CD4-positive, alpha-beta memory T cell (primary cell): ENCODE measurements at regions not wholly inside any gene's neighbourhood (a gene's known extent, or its start where the extent isn't known, plus 50 kb on each side); places are given as distances from the start of the nearest gene placed in this dataset.
"Not testable (repeated sequence)": the region's sequence is repeated elsewhere in the genome, so short reads cannot be mapped to it uniquely, and the experiment has no call there.

Source experiments
- CTCF ChIA-PET: fragments of 350-600 bp; sonication (Branson Sonifier 250); formaldehyde crosslinking; loops from one replicate; lab custom pipeline; 2021; ENCODE audit warnings: inconsistent platforms; ENCODE audit not compliant: partially characterized antibody; lab: Charles Lee
- POLR2A ChIA-PET: fragments of 350-600 bp; sonication (Branson Sonifier 250); formaldehyde crosslinking; loops from one replicate; lab custom pipeline; 2021; ENCODE audit not compliant: partially characterized antibody; lab: Charles Lee
- DNase-seq, 5 donors: peaks; one replicate each; pipeline versions ENCODE4 v3.0.0 to v3.0.0-alpha.2; 2020 to 2022; ENCODE audit warnings: mixed read lengths in 1 of 5
- H3K27ac ChIP-seq: one replicate; pipeline ENCODE4 v1.7.0; 2013; ENCODE audit warnings: low read depth, low read length
- H3K27me3 ChIP-seq: 2 replicates; pipeline ENCODE4 v1.7.0; 2013; ENCODE audit warnings: mild to moderate bottlenecking, low read length, moderate library complexity; ENCODE audit not compliant: insufficient read depth
- H3K36me3 ChIP-seq: 2 replicates; pipeline ENCODE4 v1.7.0; 2013; ENCODE audit warnings: mild to moderate bottlenecking, low read length, moderate library complexity; ENCODE audit not compliant: insufficient read depth
- H3K4me1 ChIP-seq: 2 replicates; pipeline ENCODE4 v1.7.0; 2013; ENCODE audit warnings: mild to moderate bottlenecking, low read length, moderate library complexity; ENCODE audit not compliant: insufficient read depth
- H3K4me3 ChIP-seq, 2 donors: one replicate each; pipeline ENCODE4 v1.7.0; 2013; ENCODE audit warnings: low read length in 2 of 2, mild to moderate bottlenecking in 1 of 2
- H3K9me3 ChIP-seq, 2 donors: one replicate each; pipeline ENCODE4 v1.7.0; 2013; ENCODE audit warnings: low read length in 2 of 2, control low read depth in 1 of 2; ENCODE audit not compliant: control insufficient read depth in 1 of 2
- H3K27ac Mint-ChIP-seq, 7 donors: one replicate each; pipeline ENCODE4 v1.8.0; 2020 to 2021; ENCODE audit warnings: mixed read lengths in 7 of 7, mild to moderate bottlenecking in 6 of 7, inconsistent platforms in 3 of 7, moderate library complexity in 3 of 7
- H3K27me3 Mint-ChIP-seq, 2 donors: one replicate each; pipeline ENCODE4 v1.8.0; 2020 to 2021; ENCODE audit warnings: mixed read lengths in 2 of 2
- H3K36me3 Mint-ChIP-seq, 2 donors: one replicate each; pipeline ENCODE4 v1.8.0; 2020 to 2021; ENCODE audit warnings: mixed read lengths in 2 of 2, inconsistent platforms in 1 of 2, mild to moderate bottlenecking in 1 of 2
- H3K4me1 Mint-ChIP-seq, 4 donors: one replicate each; pipeline ENCODE4 v1.8.0; 2020 to 2021; ENCODE audit warnings: mixed read lengths in 4 of 4, mild to moderate bottlenecking in 1 of 4
- H3K4me3 Mint-ChIP-seq, 8 donors: one replicate each; pipeline ENCODE4 v1.8.0; 2020 to 2021; ENCODE audit warnings: mixed read lengths in 8 of 8, mild to moderate bottlenecking in 7 of 8, moderate library complexity in 6 of 8, inconsistent platforms in 3 of 8
- H3K9me3 Mint-ChIP-seq, 8 donors: one replicate each; pipeline ENCODE4 v1.8.0; 2020 to 2021; ENCODE audit warnings: mixed read lengths in 8 of 8, mild to moderate bottlenecking in 5 of 8, inconsistent platforms in 3 of 8, moderate library complexity in 1 of 8
- intact Hi-C: fragments of 100-400 bp; cut with micrococcal nuclease; formaldehyde crosslinking; loops from one replicate; pipeline ENCODE4 v1.15.1; 2023

- intact Hi-C loops = no loop called here
- ChIA-PET CTCF (no interaction called here), POLR2A (no interaction called here)
- no peaks in the 10 kb centered on the region for H3K27me3 ChIP-seq
- peaks cover 0 to 7% (median 1%) of the 10 kb centered on the region in 8 donors for H3K9me3 Mint-ChIP-seq
- peaks cover 17 to 35% of the 10 kb centered on the region in 2 donors for H3K27me3 Mint-ChIP-seq
- no peak overlapping the region for H3K27ac ChIP-seq
- DNase-seq = no peak
- H3K36me3 ChIP-seq = no peaks in the 10 kb centered on the region
- H3K27ac Mint-ChIP-seq = no peak overlapping the region
- peaks cover 0 to 5% (median 0%) of the 10 kb centered on the region in 4 donors for H3K4me1 Mint-ChIP-seq
- H3K4me3 Mint-ChIP-seq = no peak overlapping the region
- H3K9me3 ChIP-seq = no peaks in the 10 kb centered on the region
- no peaks in the 10 kb centered on the region for H3K36me3 Mint-ChIP-seq
- no peak overlapping the region for H3K4me3 ChIP-seq
- H3K4me1 ChIP-seq = no peaks in the 10 kb centered on the region
Observed at GRCh38 chr17:31738996-31739699, 119.9 kb downstream of the COPRS start.

- Histone ChIP-seq H3K4me1 (no peaks in the 10 kb centered on the region), H3K9me3 (no peaks in the 10 kb centered on the region), H3K27me3 (no peaks in the 10 kb centered on the region), H3K36me3 (no peaks in the 10 kb centered on the region), H3K4me3 (no peak overlapping the region), H3K27ac (no peak overlapping the region)
- Mint-ChIP-seq H3K36me3 (no peaks in the 10 kb centered on the region), H3K9me3 (peaks cover 0 to 7% (median 1%) of the 10 kb centered on the region in 8 donors), H3K4me1 (no peaks in the 10 kb centered on the region), H3K4me3 (no peak overlapping the region), H3K27me3 (peaks cover 14 to 35% of the 10 kb centered on the region in 2 donors), H3K27ac (no peak overlapping the region)
- DNase-seq = no peak
- intact Hi-C loops = no loop called here
- ChIA-PET POLR2A (no interaction called here), CTCF (no interaction called here)
Observed at GRCh38 chr17:31738488-31738887, 120.6 kb downstream of the COPRS start.

- ChIA-PET POLR2A (no interaction called here), CTCF (no interaction called here)
- H3K27ac Mint-ChIP-seq = no peak overlapping the region
- H3K9me3 Mint-ChIP-seq = peaks cover 0 to 7% (median 1%) of the 10 kb centered on the region in 8 donors
- H3K9me3 ChIP-seq = no peaks in the 10 kb centered on the region
- intact Hi-C loops = no loop called here
- H3K36me3 Mint-ChIP-seq = no peaks in the 10 kb centered on the region
- H3K36me3 ChIP-seq = no peaks in the 10 kb centered on the region
- no peak overlapping the region for H3K4me3 ChIP-seq
- no peak overlapping the region for H3K27ac ChIP-seq
- H3K4me1 ChIP-seq = no peaks in the 10 kb centered on the region
- H3K27me3 ChIP-seq = no peaks in the 10 kb centered on the region
- H3K4me1 Mint-ChIP-seq = no peaks in the 10 kb centered on the region
- H3K4me3 Mint-ChIP-seq = no peak overlapping the region
- no peak for DNase-seq
- H3K27me3 Mint-ChIP-seq = peaks cover 11 to 34% of the 10 kb centered on the region in 2 donors
Observed at GRCh38 chr17:31738067-31738466, 121.0 kb downstream of the COPRS start.

- H3K27ac Mint-ChIP-seq = no peak overlapping the region
- H3K36me3 ChIP-seq = no peaks in the 10 kb centered on the region
- ChIA-PET CTCF (no interaction called here), POLR2A (no interaction called here)
- DNase-seq = no peak
- no peak overlapping the region for H3K27ac ChIP-seq
- no peaks in the 10 kb centered on the region for H3K4me1 ChIP-seq
- peaks cover 6 to 28% of the 10 kb centered on the region in 2 donors for H3K27me3 Mint-ChIP-seq
- H3K9me3 ChIP-seq = no peaks in the 10 kb centered on the region
- no peak overlapping the region for H3K4me3 ChIP-seq
- H3K4me3 Mint-ChIP-seq = no peak overlapping the region
- no peaks in the 10 kb centered on the region for H3K36me3 Mint-ChIP-seq
- intact Hi-C loops = no loop called here
- peaks cover 0 to 7% (median 1%) of the 10 kb centered on the region in 8 donors for H3K9me3 Mint-ChIP-seq
- no peaks in the 10 kb centered on the region for H3K27me3 ChIP-seq
- H3K4me1 Mint-ChIP-seq = no peaks in the 10 kb centered on the region
Observed at GRCh38 chr17:31736855-31737625, 122.0 kb downstream of the COPRS start.

- Histone ChIP-seq H3K36me3 (no peaks in the 10 kb centered on the region), H3K4me3 (no peak overlapping the region), H3K4me1 (no peaks in the 10 kb centered on the region), H3K27me3 (no peaks in the 10 kb centered on the region), H3K27ac (no peak overlapping the region), H3K9me3 (no peaks in the 10 kb centered on the region)
- H3K27me3 Mint-ChIP-seq = peaks cover 5 to 8% of the 10 kb centered on the region in 2 donors
- H3K27ac Mint-ChIP-seq = no peak overlapping the region
- POLR2A ChIA-PET = no interaction called here
- intact Hi-C loops = no loop called here
- H3K9me3 Mint-ChIP-seq = peaks cover 0 to 9% (median 1%) of the 10 kb centered on the region in 8 donors
- no peaks in the 10 kb centered on the region for H3K4me1 Mint-ChIP-seq
- H3K4me3 Mint-ChIP-seq = no peak overlapping the region
- CTCF ChIA-PET = no interaction called here
- no peak for DNase-seq
- no peaks in the 10 kb centered on the region for H3K36me3 Mint-ChIP-seq
Observed at GRCh38 chr17:31733326-31733725, 125.7 kb downstream of the COPRS start.

- H3K4me1 Mint-ChIP-seq, H3K36me3 Mint-ChIP-seq, H3K4me1 ChIP-seq, CTCF ChIA-PET, H3K4me3 ChIP-seq, H3K27me3 ChIP-seq, H3K9me3 ChIP-seq, POLR2A ChIA-PET, H3K36me3 ChIP-seq, H3K9me3 Mint-ChIP-seq, DNase-seq, intact Hi-C loops, H3K27ac Mint-ChIP-seq, H3K4me3 Mint-ChIP-seq, H3K27ac ChIP-seq: not testable (repeated sequence)
- peaks cover 9 to 10% of the 10 kb centered on the region in 2 donors for H3K27me3 Mint-ChIP-seq
Observed at GRCh38 chr17:31731585-31732154, 127.4 kb downstream of the COPRS start.

- POLR2A ChIA-PET = no interaction called here
- CTCF ChIA-PET = no interaction called here
- intact Hi-C loops = no loop called here
Observed at GRCh38 chr17:31731118-31731517, 127.9 kb downstream of the COPRS start.

More at GRCh38 chr17:31731118-31731517, 127.9 kb downstream of the COPRS start:
- H3K27me3 ChIP-seq = no peaks in the 10 kb centered on the region
- Mint-ChIP-seq H3K4me3 (no peak overlapping the region), H3K4me1 (no peaks in the 10 kb centered on the region), H3K27me3 (peaks cover 9 to 10% of the 10 kb centered on the region in 2 donors), H3K9me3 (peaks cover 0 to 4% (median 0%) of the 10 kb centered on the region in 8 donors), H3K27ac (no peak overlapping the region), H3K36me3 (no peaks in the 10 kb centered on the region)
- H3K4me3 ChIP-seq = no peak overlapping the region
- no peaks in the 10 kb centered on the region for H3K9me3 ChIP-seq
- no peaks in the 10 kb centered on the region for H3K36me3 ChIP-seq
- no peaks in the 10 kb centered on the region for H3K4me1 ChIP-seq
- H3K27ac ChIP-seq = no peak overlapping the region
- DNase-seq = no peak
